ENCODE measurements at regions not wholly inside any gene's neighbourhood (a gene's known extent, or its start where the extent isn't known, plus 50 kb on each side); places are given as distances from the start of the nearest gene placed in this dataset.
"Not testable (repeated sequence)": the region's sequence is repeated elsewhere in the genome, so short reads cannot be mapped to it uniquely, and the experiment has no call there.

GRCh38 chr2:163062524-163062923 is 224.0 kb upstream of the KCNH7 start:
- DNase-seq: no peak

GRCh38 chr2:163046615-163047014 is 208.0 kb upstream of the KCNH7 start:
- no peak for DNase-seq

DNA sequence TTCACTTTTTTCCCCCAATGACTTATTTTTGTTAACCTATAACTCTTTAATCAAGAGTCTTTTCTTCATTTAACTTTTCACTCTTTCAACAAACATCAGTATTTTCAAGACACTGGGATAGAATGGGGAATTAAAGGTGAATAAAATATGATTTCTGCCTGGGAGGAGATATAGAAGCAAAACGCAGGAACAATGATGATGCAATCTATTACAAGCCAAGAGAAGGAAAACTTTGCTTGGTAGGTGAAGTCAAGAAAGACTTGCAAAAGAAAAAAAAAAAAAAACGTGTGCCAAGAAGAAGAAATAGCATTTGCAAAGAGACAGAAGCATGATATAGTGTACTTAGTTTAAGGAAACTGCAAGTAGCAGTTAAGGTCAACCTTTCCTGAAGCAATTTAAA is 207.3 kb upstream of the KCNH7 start:
- DNase-seq: no peak

GRCh38 chr2:163044114-163044513 is 205.5 kb upstream of the KCNH7 start:
- DNase-seq: peak; percentile 69

DNA sequence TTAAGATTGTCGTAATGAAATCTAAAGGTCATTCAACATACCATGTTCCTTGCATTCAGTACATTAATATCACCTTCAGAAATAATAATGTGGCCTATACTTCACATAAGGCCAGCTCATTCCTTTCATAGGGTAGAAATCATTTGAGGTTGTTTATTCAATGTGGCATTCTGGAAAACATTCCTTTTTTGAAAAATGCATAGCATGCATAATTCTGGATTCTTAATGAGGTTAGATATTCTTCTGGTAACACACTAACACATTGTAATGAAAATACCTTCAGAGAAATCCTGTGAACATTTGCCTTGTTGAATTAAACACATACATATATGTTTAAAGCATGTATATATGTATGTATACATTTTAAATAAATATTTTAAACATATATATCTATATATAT is 204.6 kb upstream of the KCNH7 start:
- DNase-seq: no peak

- DNase-seq: no peak
Observed at GRCh38 chr2:163039266-163039665, 200.7 kb upstream of the KCNH7 start.

GRCh38 chr2:163028807-163029206 is 190.2 kb upstream of the KCNH7 start:
- DNase-seq: no peak

DNA sequence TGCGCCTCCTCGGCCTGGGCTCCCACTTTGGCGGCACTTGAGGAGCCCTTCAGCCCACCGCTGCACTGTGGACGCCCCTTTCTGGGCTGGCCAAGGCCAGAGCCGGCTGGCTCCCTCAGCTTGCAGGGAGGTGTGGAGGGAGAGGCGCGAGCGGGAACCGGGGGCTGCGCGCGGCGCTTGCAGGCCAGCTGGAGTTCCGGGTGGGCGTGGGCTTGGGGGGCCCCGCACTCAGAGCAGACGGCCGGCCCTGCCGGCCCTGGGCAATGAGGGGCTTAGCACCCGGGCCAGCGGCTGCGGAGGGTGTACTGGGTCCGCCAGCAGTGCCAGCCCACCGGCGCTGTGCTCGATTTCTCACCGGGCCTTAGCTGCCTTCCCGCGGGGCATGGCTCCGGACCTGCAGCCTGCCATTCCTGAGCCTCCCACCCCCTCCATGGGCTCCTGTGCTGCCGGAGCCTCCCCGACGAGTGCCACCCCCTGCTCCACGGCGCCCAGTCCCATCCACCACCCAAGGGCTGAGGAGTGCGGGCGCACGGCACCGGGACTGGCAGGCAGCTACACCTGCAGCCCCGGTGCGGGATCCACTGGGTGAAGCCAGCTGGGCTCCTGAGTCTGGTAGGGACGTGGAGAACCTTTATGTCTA is 187.7 kb upstream of the KCNH7 start:
- DNase-seq: not testable (repeated sequence)

DNA sequence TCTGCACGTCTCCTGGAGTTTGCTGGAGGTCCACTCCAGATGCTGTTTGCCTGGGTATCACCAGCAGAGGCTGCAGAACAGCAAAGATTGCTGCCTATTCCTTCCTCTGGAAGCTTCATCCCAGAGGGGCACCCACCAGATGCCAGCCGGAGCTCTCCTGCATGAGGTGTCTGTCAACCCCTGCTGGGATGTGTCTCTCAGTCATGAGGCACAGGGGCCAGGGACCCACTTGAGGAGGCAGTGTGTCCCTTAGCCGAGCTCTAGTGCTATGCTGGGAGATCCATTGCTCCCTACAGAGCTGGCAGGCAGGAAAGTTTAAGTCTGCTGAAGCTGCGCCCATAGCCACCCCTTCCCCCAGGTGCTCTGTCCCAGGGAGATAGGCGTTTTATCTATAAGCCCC is 178.3 kb upstream of the KCNH7 start:
- not testable (repeated sequence) for DNase-seq

DNA sequence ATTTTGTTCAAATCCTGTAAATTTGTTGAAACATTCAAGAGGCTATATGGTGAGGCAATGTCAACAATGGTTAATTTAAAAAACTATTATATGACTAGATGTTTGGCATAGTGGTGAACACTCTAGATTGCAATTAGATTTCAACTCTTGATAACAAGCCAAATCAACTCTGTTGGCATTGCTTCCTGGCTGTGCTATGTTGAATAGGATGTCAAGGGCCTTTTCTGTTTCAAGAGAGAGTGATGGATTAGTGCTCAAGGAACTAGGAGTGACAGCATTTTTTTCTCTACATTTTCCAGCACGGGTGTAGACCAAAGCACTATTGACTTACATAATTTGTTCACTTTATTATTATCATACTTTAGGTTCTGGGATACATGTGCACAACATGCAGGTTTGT is 172.4 kb upstream of the KCNH7 start:
- DNase-seq: peak; percentile 97

GRCh38 chr2:163008642-163009041 is 170.1 kb upstream of the KCNH7 start:
- DNase-seq: no peak

DNA sequence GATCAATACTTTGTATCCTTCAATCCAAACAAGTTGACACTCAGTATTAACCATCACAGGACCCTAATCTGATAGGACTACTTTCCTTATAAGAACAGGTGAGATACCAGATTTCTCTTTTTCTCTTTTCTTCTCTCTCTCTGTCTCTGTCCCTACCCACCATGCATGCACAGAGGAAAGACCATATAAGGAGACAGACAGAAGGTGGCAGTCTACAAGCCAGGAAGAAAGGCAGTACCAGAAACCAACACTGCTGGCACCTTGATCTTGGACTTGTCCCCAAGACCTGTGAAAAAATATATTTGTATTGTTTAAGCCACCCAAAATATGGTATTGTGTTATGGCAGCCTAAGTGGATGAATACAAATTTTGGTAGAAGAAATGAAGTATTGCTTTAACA is 156.2 kb upstream of the KCNH7 start:
- DNase-seq: no peak

DNA sequence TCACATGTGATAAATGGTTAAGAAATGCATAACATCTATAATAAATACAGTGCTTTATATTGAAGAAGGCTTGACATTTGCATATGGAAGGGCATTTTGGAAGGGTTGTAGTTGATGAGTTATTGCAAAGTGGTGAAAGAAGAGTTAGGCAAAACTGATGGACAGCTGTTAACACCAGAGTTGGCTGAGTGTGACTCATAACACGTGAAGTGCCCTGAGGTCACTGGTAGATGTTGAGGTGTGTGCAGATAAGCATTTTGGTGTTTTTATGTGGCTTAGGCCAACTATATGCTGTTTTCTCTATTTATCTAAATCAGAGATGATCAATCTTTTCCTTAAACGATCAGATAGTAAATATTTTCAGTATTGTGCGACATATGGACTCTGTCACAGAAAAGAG is 154.3 kb upstream of the KCNH7 start:
- DNase-seq: no peak

GRCh38 chr2:162989507-162989906 is 150.9 kb upstream of the KCNH7 start:
- DNase-seq: peak; percentile 21

GRCh38 chr2:162974771-162975170 is 136.2 kb upstream of the KCNH7 start:
- DNase-seq: no peak

DNA sequence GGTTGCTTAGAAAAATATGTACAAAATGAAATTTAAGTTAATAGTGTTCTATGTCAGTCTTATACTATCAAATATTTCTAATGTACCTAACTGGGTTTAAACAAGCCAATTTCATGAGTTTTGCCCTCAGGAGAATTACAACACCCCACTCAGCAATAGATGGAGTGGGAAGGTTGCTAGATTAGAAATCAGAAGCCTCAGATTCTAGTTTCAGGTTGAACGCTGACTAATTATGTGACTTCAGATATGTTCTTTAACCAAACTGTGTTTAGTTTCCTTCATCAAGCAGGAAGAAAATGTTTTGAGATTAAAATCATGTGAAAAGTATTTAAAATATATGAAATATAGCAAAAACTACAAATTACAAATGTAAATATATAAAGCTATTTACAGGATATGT is 133.8 kb upstream of the KCNH7 start:
- no peak for DNase-seq

GRCh38 chr2:162968306-162968705 is 129.7 kb upstream of the KCNH7 start:
- no peak for DNase-seq

GRCh38 chr2:162967811-162968210 is 129.2 kb upstream of the KCNH7 start:
- no peak for DNase-seq

- no peak for DNase-seq
Observed at GRCh38 chr2:162967147-162967546, 128.6 kb upstream of the KCNH7 start.

DNA sequence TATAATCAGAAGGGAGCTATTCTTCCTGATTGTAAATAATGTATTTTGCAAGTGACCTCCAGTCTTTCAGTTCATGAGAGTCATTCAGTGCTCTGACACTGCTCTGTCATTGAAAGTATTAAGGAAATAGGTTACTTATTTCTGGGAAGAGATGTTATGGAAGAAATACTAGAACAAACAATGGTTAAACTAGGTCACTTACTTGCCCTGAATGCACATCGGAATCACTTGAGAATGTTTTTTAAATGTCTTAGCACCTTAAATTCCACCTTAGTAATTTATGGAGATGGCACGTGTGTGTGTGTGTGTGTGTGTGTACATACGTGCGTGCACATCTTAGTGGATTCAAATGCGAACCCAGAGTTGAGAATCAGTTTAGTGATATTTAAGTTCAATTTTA is 126.6 kb upstream of the KCNH7 start:
- DNase-seq: no peak

DNA sequence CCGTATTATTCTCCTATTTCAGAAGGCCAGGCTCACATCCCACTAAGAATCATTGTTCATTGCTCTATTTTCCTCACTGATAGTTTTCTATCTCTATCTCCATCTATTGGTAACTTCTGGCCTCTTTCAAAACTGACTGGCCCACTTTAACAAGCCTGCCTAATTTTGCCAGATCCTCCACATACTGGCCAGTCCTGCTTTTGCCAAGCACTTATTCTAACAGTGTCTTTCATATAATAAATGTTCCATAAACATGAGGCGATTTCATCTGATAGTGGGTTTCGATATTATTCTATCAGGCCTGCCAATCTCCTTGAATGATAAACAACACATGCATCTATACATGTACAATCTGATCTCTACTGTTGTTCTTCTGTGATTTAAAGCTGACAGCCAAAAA is 125.9 kb upstream of the KCNH7 start:
- DNase-seq: no peak

- DNase-seq: no peak
Observed at GRCh38 chr2:162963156-162963555, 124.6 kb upstream of the KCNH7 start.

DNA sequence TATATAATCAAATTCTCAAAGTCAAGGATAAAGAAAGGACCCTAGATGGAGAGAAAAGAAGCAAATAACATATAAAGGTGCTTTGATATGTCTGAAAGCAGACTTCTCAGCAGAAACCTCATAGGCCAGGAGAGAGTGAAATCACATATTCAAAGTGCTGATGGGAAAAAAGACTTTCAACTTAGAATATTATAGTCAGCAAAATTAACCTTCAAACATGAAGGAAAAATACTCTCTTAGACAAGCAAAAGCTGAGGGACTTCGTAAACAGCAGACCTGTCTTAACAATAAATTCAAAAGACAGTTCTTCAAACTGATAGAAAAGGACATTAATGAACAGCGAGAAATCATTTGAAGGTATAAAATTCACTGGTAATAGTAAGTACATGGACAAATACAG is 107.2 kb upstream of the KCNH7 start:
- DNase-seq: no peak

GRCh38 chr2:162938387-162938786 is 99.8 kb upstream of the KCNH7 start:
- no peak for DNase-seq

GRCh38 chr2:162934191-162934590 is 95.6 kb upstream of the KCNH7 start:
- DNase-seq: no peak

- no peak for DNase-seq
Observed at GRCh38 chr2:162932416-162932815, 93.8 kb upstream of the KCNH7 start.

Data from NCI-H1436 treated with DMSO at 0.1 percent for 48 hours (cell line).